Endothelial cell of umbilical vein (primary cell): ENCODE measurements at regions not wholly inside any gene's neighbourhood (a gene's known extent, or its start where the extent isn't known, plus 50 kb on each side); places are given as distances from the start of the nearest gene placed in this dataset.

Experiments
- BruUV-seq: library from RNA; stranded (reverse); fragments of 400-500 nt; replicated peaks from 2 replicates; lab custom pipeline; 2021; lab: Mats Ljungman, UMichigan
- CTCF ChIA-PET: fragments of 300-600, 350-600 bp; sonication (Branson Sonifier 250); formaldehyde crosslinking; loops from one replicate; lab custom pipeline; 2021; ENCODE audit warnings: antibody characterized with exemption, inconsistent platforms; lab: Charles Lee
- POLR2A ChIA-PET: fragments of 300-600, 350-600 bp; sonication (Branson Sonifier 250); formaldehyde crosslinking; loops from one replicate; lab custom pipeline; 2021; ENCODE audit warnings: antibody characterized with exemption, inconsistent platforms; lab: Charles Lee
- DNase-seq: peaks from one replicate; pipeline ENCODE4 v3.0.0-alpha.2; 2011; ENCODE audit warnings: low read depth, low spot score
- FAIRE-seq: peaks from 2 replicates; lab custom pipeline; 2011; peaks lifted over from hg19 to GRCh38; lab: Jason Lieb, UNC
- H2AFZ ChIP-seq: 2 replicates; pipeline ENCODE4 v1.6.0; 2012; ENCODE audit warnings: low read depth, low read length, control low read depth, inconsistent platforms
- H3K27ac ChIP-seq: 2 replicates; pipeline ENCODE4 v1.5.1; 2011; ENCODE audit warnings: low read depth, mild to moderate bottlenecking, control low read depth, low read length, moderate library complexity; ENCODE audit not compliant: insufficient read depth
- H3K27me3 ChIP-seq, 2 experiments: 2 replicates each; pipeline versions ENCODE4 v1.6.0 to v1.6.1; 2011; ENCODE audit warnings: low read length in 2 of 2, mixed read lengths in 1 of 2; ENCODE audit not compliant: control insufficient read depth in 2 of 2, insufficient read depth in 2 of 2
- H3K36me3 ChIP-seq, 2 experiments: 2 replicates in 1 of 2; 3 replicates in 1 of 2; pipeline ENCODE4 v1.5.1; 2011; ENCODE audit warnings: low read length in 2 of 2, mild to moderate bottlenecking in 1 of 2, moderate library complexity in 1 of 2; ENCODE audit not compliant: control insufficient read depth in 2 of 2, insufficient read depth in 2 of 2; ENCODE audit errors: extremely low read depth in 1 of 2
- H3K4me1 ChIP-seq: 3 replicates; pipeline ENCODE4 v1.5.1; 2011; ENCODE audit warnings: mild to moderate bottlenecking, low read length; ENCODE audit not compliant: control insufficient read depth, insufficient read depth; ENCODE audit errors: extremely low read depth
- H3K4me2 ChIP-seq: 2 replicates; pipeline ENCODE4 v1.6.1; 2011; ENCODE audit warnings: low read length, control low read depth, mixed read lengths; ENCODE audit not compliant: insufficient read depth
- H3K4me3 ChIP-seq, 3 experiments: fragments of 200-600 bp in 1 of 3; sonication (generic), shearing (Covaris generic) in 1 of 3; replicated peaks in 1 of 3; 2 replicates each; pipeline ENCODE4 v1.5.1; 2011 to 2016; ENCODE audit warnings: control low read depth in 3 of 3, low read length in 3 of 3, mild to moderate bottlenecking in 2 of 3, inconsistent platforms in 1 of 3, low read depth in 1 of 3, moderate library complexity in 1 of 3; ENCODE audit not compliant: insufficient read depth in 1 of 3
- H3K79me2 ChIP-seq: 2 replicates; pipeline ENCODE4 v1.6.0; 2012; ENCODE audit warnings: low read length, inconsistent platforms; ENCODE audit not compliant: control insufficient read depth, insufficient read depth
- H3K9ac ChIP-seq: replicated peaks from 2 replicates; pipeline ENCODE3; 2011; ENCODE audit warnings: low read length, control low read depth; ENCODE audit not compliant: insufficient read depth; ENCODE audit errors: extremely low read depth
- H3K9me1 ChIP-seq: replicated peaks from 3 replicates; pipeline ENCODE4 v1.6.0; 2011; ENCODE audit warnings: mild to moderate bottlenecking, low read length; ENCODE audit not compliant: control insufficient read depth, insufficient read depth; ENCODE audit errors: extremely low read depth
- H3K9me3 ChIP-seq: replicated peaks from 2 replicates; pipeline ENCODE4 v1.5.1; 2012; ENCODE audit warnings: low read length, inconsistent platforms; ENCODE audit not compliant: control insufficient read depth, insufficient read depth
- H4K20me1 ChIP-seq: replicated peaks from 2 replicates; pipeline ENCODE3; 2011; ENCODE audit warnings: mild to moderate bottlenecking, low read length; ENCODE audit not compliant: control insufficient read depth, insufficient read depth; ENCODE audit errors: extremely low read depth
- CTCF ChIP-seq, 2 donors: IDR thresholded peaks; 1 replicate in 1 of 2; 2 replicates in 1 of 2; pipeline ENCODE4 v1.5.1; 2011; ENCODE audit warnings: low read length in 2 of 2, mild to moderate bottlenecking in 2 of 2, moderate library complexity in 2 of 2, control low read depth in 1 of 2, inconsistent platforms in 1 of 2, low read depth in 1 of 2; ENCODE audit not compliant: insufficient read depth in 1 of 2; ENCODE audit errors: extremely low read depth in 1 of 2
- EZH2 ChIP-seq: IDR thresholded peaks from 2 replicates; pipeline ENCODE4 v1.6.1; 2012; ENCODE audit warnings: borderline replicate concordance, low read depth, mild to moderate bottlenecking, moderate library complexity, low read length, inconsistent platforms; ENCODE audit not compliant: severe bottlenecking
- FOS ChIP-seq: IDR thresholded peaks from 2 replicates; pipeline ENCODE4 v1.6.1; 2011; ENCODE audit warnings: mild to moderate bottlenecking, low read length, moderate library complexity, borderline replicate concordance; ENCODE audit not compliant: insufficient read depth
- GATA2 ChIP-seq: IDR thresholded peaks from 2 replicates; pipeline ENCODE4 v1.7.0; 2011; ENCODE audit warnings: low read depth, mild to moderate bottlenecking, moderate library complexity, mixed read lengths, low read length; ENCODE audit not compliant: insufficient read length, insufficient read depth
- JUN ChIP-seq: IDR thresholded peaks from 2 replicates; pipeline ENCODE4 v1.6.1; 2011; ENCODE audit warnings: borderline replicate concordance, low read depth; ENCODE audit not compliant: insufficient read length, insufficient read depth
- MAX ChIP-seq: IDR thresholded peaks from 2 replicates; pipeline ENCODE4 v1.6.1; 2011; ENCODE audit not compliant: insufficient read depth, insufficient read length
- MYC ChIP-seq: IDR thresholded peaks from one replicate; pipeline ENCODE4 v1.6.1; 2011; ENCODE audit warnings: mild to moderate bottlenecking, low read depth, low read length
- POLR2A ChIP-seq: IDR thresholded peaks from 2 replicates; pipeline ENCODE4 v1.6.1; 2012; ENCODE audit warnings: low read depth, mild to moderate bottlenecking, control low read depth, low read length
- POLR2AphosphoS5 ChIP-seq: IDR thresholded peaks from 2 replicates; pipeline ENCODE4 v1.6.1; 2012; ENCODE audit warnings: low read depth, mild to moderate bottlenecking, control low read depth, low read length, moderate library complexity; ENCODE audit not compliant: insufficient read depth
- dilution Hi-C: fragments of 300-500 bp; cut with MboI; formaldehyde crosslinking; loops from one replicate; pipeline ENCODE4 v1.15.0; 2019; ENCODE audit warnings: low sequenced_read_pairs; ENCODE audit not compliant: extremely low pct_ligation_motif_present
- intact Hi-C: fragments of 100-400 bp; cut with micrococcal nuclease; formaldehyde crosslinking; loops from one replicate; pipeline ENCODE4 v1.10.0; 2022

GRCh38 chr3:76310089-76310488, 524.7 kb upstream of the ZNF717 start:
- DNase-seq (no peak), FAIRE-seq (no peak)
- no TSS peak for BruUV-seq
- ChIA-PET CTCF (no interaction called here), POLR2A (no interaction called here)
- H3K9ac ChIP-seq: no peak overlapping the region
- no peaks in the 10 kb centered on the region for H4K20me1 ChIP-seq
- no peaks in the 10 kb centered on the region for H3K36me3 ChIP-seq
- H3K4me1 ChIP-seq: no peaks in the 10 kb centered on the region
- H3K27me3 ChIP-seq: no peaks in the 10 kb centered on the region
- no peak overlapping the region for H2AFZ ChIP-seq
- peaks cover 2% of the 10 kb centered on the region for H3K9me3 ChIP-seq
- dilution Hi-C loops (no loop called here), intact Hi-C loops (no loop called here)
- H3K9me1 ChIP-seq: no peaks in the 10 kb centered on the region
- TF ChIP-seq MYC: no peak
- no peak for TF ChIP-seq GATA2
- TF ChIP-seq FOS: no peak
- no peak for TF ChIP-seq MAX
- no peak for TF ChIP-seq JUN
- no peak for TF ChIP-seq CTCF (IDR thresholded peaks at IDR 0.05; ENCODE audit: extremely low read depth in 1 of 2, insufficient read depth in 1 of 2, low read depth in 1 of 2, low read length in 2 of 2)
- TF ChIP-seq POLR2A: no peak
- no peak for TF ChIP-seq EZH2
- no peak for TF ChIP-seq POLR2AphosphoS5
- no peak overlapping the region for H3K4me2 ChIP-seq
- H3K4me3 ChIP-seq: no peak overlapping the region
- no peak overlapping the region for H3K27ac ChIP-seq
- no peaks in the 10 kb centered on the region for H3K79me2 ChIP-seq
